ENCODE measurements at regions not wholly inside any gene's neighbourhood (a gene's known extent, or its start where the extent isn't known, plus 50 kb on each side); places are given as distances from the start of the nearest gene placed in this dataset.

GRCh38 chr1:91575909-91576519 is 75.4 kb downstream of the CDC7 start:
- intact Hi-C loops (cut with micrococcal nuclease): no loop called here

GRCh38 chr1:91578320-91579109 is 77.9 kb downstream of the CDC7 start:
- intact Hi-C loops (cut with micrococcal nuclease): no loop called here

GRCh38 chr1:91579658-91580228 is 79.1 kb downstream of the CDC7 start:
- intact Hi-C loops (cut with micrococcal nuclease): no loop called here

GRCh38 chr1:91582431-91582921 is 81.8 kb downstream of the CDC7 start:
- intact Hi-C loops (cut with micrococcal nuclease): no loop called here

- intact Hi-C loops (cut with micrococcal nuclease): no loop called here
These were observed 82.7 kb downstream of the CDC7 start for GRCh38 chr1:91583326-91583755.

- intact Hi-C loops (cut with micrococcal nuclease): no loop called here
These were observed 83.7 kb downstream of the CDC7 start for GRCh38 chr1:91584309-91584708.

- intact Hi-C loops (cut with micrococcal nuclease): no loop called here
These were observed 84.2 kb downstream of the CDC7 start for GRCh38 chr1:91584878-91585277.

GRCh38 chr1:91585502-91585901 is 84.9 kb downstream of the CDC7 start:
- intact Hi-C loops (cut with micrococcal nuclease): no loop called here

GRCh38 chr1:91585982-91586381 is 85.3 kb downstream of the CDC7 start:
- intact Hi-C loops (cut with micrococcal nuclease): no loop called here

GRCh38 chr1:91589437-91589836 is 88.8 kb downstream of the CDC7 start:
- intact Hi-C loops (cut with micrococcal nuclease): no loop called here

GRCh38 chr1:91591175-91591974 is 90.7 kb downstream of the CDC7 start:
- intact Hi-C loops (cut with micrococcal nuclease): loop anchor here (2.0 kb wide), 1 partner anchor 35 kb away; no protein-coding TSS in a partner anchor

GRCh38 chr1:91592716-91593477 is 92.2 kb downstream of the CDC7 start:
- intact Hi-C loops (cut with micrococcal nuclease): no loop called here

GRCh38 chr1:91594383-91595055 is 93.9 kb downstream of the CDC7 start:
- intact Hi-C loops (cut with micrococcal nuclease): no loop called here

GRCh38 chr1:91596474-91596873 is 95.8 kb downstream of the CDC7 start:
- intact Hi-C loops (cut with micrococcal nuclease): no loop called here

- intact Hi-C loops (cut with micrococcal nuclease): no loop called here
These were observed 96.6 kb downstream of the CDC7 start for GRCh38 chr1:91597215-91597614.

- intact Hi-C loops (cut with micrococcal nuclease): no loop called here
These were observed 100.0 kb downstream of the CDC7 start for GRCh38 chr1:91600431-91601337.

GRCh38 chr1:91601554-91602376 is 101.1 kb downstream of the CDC7 start:
- intact Hi-C loops (cut with micrococcal nuclease): no loop called here

- intact Hi-C loops (cut with micrococcal nuclease): no loop called here
These were observed 102.8 kb downstream of the CDC7 start for GRCh38 chr1:91603409-91603808.
